H9 (cell line): ENCODE measurements at regions not wholly inside any gene's neighbourhood (a gene's known extent, or its start where the extent isn't known, plus 50 kb on each side); places are given as distances from the start of the nearest gene placed in this dataset.

ENCODE experiments used
- DNase-seq: peaks from one replicate; pipeline ENCODE4 v3.0.0-alpha.2; 2017
- H2AFZ ChIP-seq: one replicate; pipeline ENCODE4 v1.6.1; 2013; ENCODE audit warnings: mild to moderate bottlenecking, low read length, control low read depth, moderate library complexity
- H2AK5ac ChIP-seq: 2 replicates; pipeline ENCODE4 v1.6.1; 2013; ENCODE audit warnings: low read length, control low read depth, mixed read lengths; ENCODE audit not compliant: insufficient read length
- H2BK120ac ChIP-seq: one replicate; pipeline ENCODE4 v1.6.1; 2013; ENCODE audit warnings: low read depth, mild to moderate bottlenecking, low read length, control low read depth, inconsistent platforms; ENCODE audit not compliant: poor library complexity, severe bottlenecking
- H2BK12ac ChIP-seq: 2 replicates; pipeline ENCODE4 v1.6.1; 2013; ENCODE audit warnings: low read length, control low read depth, mixed read lengths, low read depth; ENCODE audit not compliant: insufficient read length
- H2BK15ac ChIP-seq: 2 replicates; pipeline ENCODE4 v1.6.1; 2013; ENCODE audit warnings: low read depth, low read length, control low read depth
- H2BK20ac ChIP-seq: one replicate; pipeline ENCODE4 v1.6.1; 2013; ENCODE audit warnings: low read depth, mild to moderate bottlenecking, low read length, control low read depth, inconsistent platforms; ENCODE audit not compliant: poor library complexity, severe bottlenecking
- H2BK5ac ChIP-seq: 2 replicates; pipeline ENCODE4 v1.6.1; 2013; ENCODE audit warnings: low read length, control low read depth, mixed read lengths; ENCODE audit not compliant: insufficient read length
- H3K14ac ChIP-seq: 2 replicates; pipeline ENCODE4 v1.6.1; 2013; ENCODE audit warnings: low read length, control low read depth; ENCODE audit not compliant: insufficient read depth
- H3K18ac ChIP-seq: 2 replicates; pipeline ENCODE4 v1.6.1; 2013; ENCODE audit warnings: low read depth, mild to moderate bottlenecking, mixed read lengths, low read length, control low read depth; ENCODE audit not compliant: insufficient read length
- H3K23ac ChIP-seq: 2 replicates; pipeline ENCODE4 v1.6.1; 2013; ENCODE audit warnings: low read length, control low read depth, mixed read lengths, low read depth; ENCODE audit not compliant: insufficient read length
- H3K23me2 ChIP-seq: 2 replicates; pipeline ENCODE4 v1.6.1; 2013; ENCODE audit warnings: low read depth, mild to moderate bottlenecking, mixed read lengths, low read length, control low read depth; ENCODE audit not compliant: insufficient read length, poor library complexity, severe bottlenecking
- H3K27ac ChIP-seq: 2 replicates; pipeline ENCODE4 v1.5.1; 2013; ENCODE audit warnings: low read length, control low read depth, mixed read lengths, low read depth; ENCODE audit not compliant: insufficient read length
- H3K27me3 ChIP-seq: 2 replicates; pipeline ENCODE4 v1.6.1; 2013; ENCODE audit warnings: low read length, control low read depth, inconsistent platforms; ENCODE audit not compliant: insufficient read depth
- H3K4ac ChIP-seq: 2 replicates; pipeline ENCODE4 v1.6.1; 2013; ENCODE audit warnings: low read depth, mild to moderate bottlenecking, control low read depth, inconsistent platforms, low read length, moderate library complexity
- H3K4me1 ChIP-seq: 2 replicates; pipeline ENCODE4 v1.6.1; 2013; ENCODE audit warnings: low read length, control low read depth, inconsistent platforms; ENCODE audit not compliant: insufficient read depth
- H3K4me2 ChIP-seq: 2 replicates; pipeline ENCODE4 v1.6.1; 2013; ENCODE audit warnings: low read length, control low read depth, mixed read lengths; ENCODE audit not compliant: insufficient read length, insufficient read depth
- H3K56ac ChIP-seq: 2 replicates; pipeline ENCODE4 v1.6.1; 2013; ENCODE audit warnings: low read depth, mild to moderate bottlenecking, mixed read lengths, low read length, control low read depth; ENCODE audit not compliant: insufficient read length
- H3K79me1 ChIP-seq: 2 replicates; pipeline ENCODE4 v1.6.1; 2013; ENCODE audit warnings: low read depth, mild to moderate bottlenecking, moderate library complexity, low read length, control low read depth, inconsistent platforms; ENCODE audit not compliant: insufficient read depth, poor library complexity, severe bottlenecking
- H3K79me2 ChIP-seq: 2 replicates; pipeline ENCODE4 v1.6.1; 2013; ENCODE audit warnings: low read length, control low read depth, inconsistent platforms; ENCODE audit not compliant: insufficient read depth
- H3K9ac ChIP-seq: 2 replicates; pipeline ENCODE4 v1.6.1; 2013; ENCODE audit warnings: low read length, control low read depth, mixed read lengths; ENCODE audit not compliant: insufficient read length; ENCODE audit errors: extremely low read depth
- H3K9me3 ChIP-seq: one replicate; pipeline ENCODE4 v1.6.1; 2013; ENCODE audit warnings: low read depth, low read length, inconsistent platforms; ENCODE audit not compliant: control insufficient read depth
- H3T11ph ChIP-seq: one replicate; pipeline ENCODE4 v1.6.1; 2013; ENCODE audit warnings: mild to moderate bottlenecking, low read length, control low read depth, inconsistent platforms
- H4K20me1 ChIP-seq: one replicate; pipeline ENCODE4 v1.6.1; 2013; ENCODE audit not compliant: control insufficient read depth, insufficient read length, insufficient read depth
- H4K5ac ChIP-seq: 2 replicates; pipeline ENCODE4 v1.6.1; 2013; ENCODE audit warnings: low read depth, mild to moderate bottlenecking, mixed read lengths, low read length, control low read depth; ENCODE audit not compliant: insufficient read length
- H4K8ac ChIP-seq: replicated peaks from 2 replicates; pipeline ENCODE4 v1.6.1; 2013; ENCODE audit warnings: low read length, control low read depth, mixed read lengths, low read depth; ENCODE audit not compliant: insufficient read length
- H4K91ac ChIP-seq: 2 replicates; pipeline ENCODE4 v1.6.1; 2013; ENCODE audit warnings: low read depth, mild to moderate bottlenecking, moderate library complexity, mixed read lengths, low read length, control low read depth; ENCODE audit not compliant: insufficient read length
- H3K27ac Mint-ChIP-seq, 3 experiments: 2 replicates in 2 of 3; 3 replicates in 1 of 3; pipeline ENCODE4 v1.8.0; 2020 to 2021; ENCODE audit warnings: mixed read lengths in 3 of 3, mild to moderate bottlenecking in 1 of 3, moderate library complexity in 1 of 3
- H3K27me3 Mint-ChIP-seq: 2 replicates; pipeline ENCODE4 v1.8.0; 2021; ENCODE audit warnings: low read depth, mild to moderate bottlenecking, moderate library complexity, mixed read lengths
- H3K36me3 Mint-ChIP-seq, 3 experiments: 2 replicates in 2 of 3; 3 replicates in 1 of 3; pipeline ENCODE4 v1.8.0; 2020 to 2021; ENCODE audit warnings: low read depth in 3 of 3, mixed read lengths in 3 of 3; ENCODE audit not compliant: insufficient read depth in 1 of 3
- H3K4me1 Mint-ChIP-seq, 2 experiments: 2 replicates each; pipeline ENCODE4 v1.8.0; 2020; ENCODE audit warnings: mixed read lengths in 2 of 2
- H3K4me3 Mint-ChIP-seq, 2 experiments: 2 replicates in 1 of 2; 3 replicates in 1 of 2; pipeline ENCODE4 v1.8.0; 2020 to 2021; ENCODE audit warnings: mild to moderate bottlenecking in 2 of 2, mixed read lengths in 2 of 2, moderate library complexity in 1 of 2
- H3K9me3 Mint-ChIP-seq, 2 experiments: 2 replicates in 1 of 2; 3 replicates in 1 of 2; pipeline ENCODE4 v1.8.0; 2020; ENCODE audit warnings: mild to moderate bottlenecking in 2 of 2, mixed read lengths in 2 of 2, moderate library complexity in 1 of 2
- WGBS: extraction: QIAGEN DNeasy Blood & Tissue Kit; methylation state at CpG from one replicate; pipeline ENCODE4 v1.1.7; 2013; ENCODE audit warnings: missing lambda C conversion rate, low lambda C conversion rate, mixed read lengths; ENCODE audit not compliant: insufficient read length; ENCODE audit errors: extremely low coverage; 5-methylcytosine and 5-hydroxymethylcytosine counted together
- TF ChIP-seq, protein P1 (sequence below): fragments of 200-600 bp; sonication (generic); conservative IDR thresholded peaks from 3 replicates; pipeline ENCODE4 v1.8.0; 2021; ENCODE audit warnings: antibody characterized with exemption, mild to moderate bottlenecking

- H2AFZ ChIP-seq, result no peak overlapping the region
- no peak overlapping the region for H3K23ac ChIP-seq
- H2AK5ac ChIP-seq, result no peak overlapping the region
- Mint-ChIP-seq H3K27me3 (no peaks in the 10 kb centered on the region), H3K36me3 (no peaks in the 10 kb centered on the region; a peak in 1 of 7 replicates), H3K27ac (no peak overlapping the region), H3K9me3 (peaks cover 4 to 18% of the 10 kb centered on the region in 2 experiments; a peak in 4 of 5 replicates), H3K4me1 (no peaks in the 10 kb centered on the region), H3K4me3 (no peak overlapping the region)
- no peaks in the 10 kb centered on the region for H3K79me2 ChIP-seq
- no peak overlapping the region for H3K4ac ChIP-seq
- H2BK12ac ChIP-seq, result no peak overlapping the region
- H3K4me2 ChIP-seq, result no peak overlapping the region
- H3K9me3 ChIP-seq, result no peaks in the 10 kb centered on the region
- no peak overlapping the region for H3K18ac ChIP-seq
- no peak overlapping the region for H2BK5ac ChIP-seq
- no peak overlapping the region for H3K27ac ChIP-seq
- no peak for DNase-seq
- H2BK15ac ChIP-seq, result no peak overlapping the region
- WGBS, result no CpG with 5 or more reads among the region's 1 CpG
- TF ChIP-seq, protein P1, sequence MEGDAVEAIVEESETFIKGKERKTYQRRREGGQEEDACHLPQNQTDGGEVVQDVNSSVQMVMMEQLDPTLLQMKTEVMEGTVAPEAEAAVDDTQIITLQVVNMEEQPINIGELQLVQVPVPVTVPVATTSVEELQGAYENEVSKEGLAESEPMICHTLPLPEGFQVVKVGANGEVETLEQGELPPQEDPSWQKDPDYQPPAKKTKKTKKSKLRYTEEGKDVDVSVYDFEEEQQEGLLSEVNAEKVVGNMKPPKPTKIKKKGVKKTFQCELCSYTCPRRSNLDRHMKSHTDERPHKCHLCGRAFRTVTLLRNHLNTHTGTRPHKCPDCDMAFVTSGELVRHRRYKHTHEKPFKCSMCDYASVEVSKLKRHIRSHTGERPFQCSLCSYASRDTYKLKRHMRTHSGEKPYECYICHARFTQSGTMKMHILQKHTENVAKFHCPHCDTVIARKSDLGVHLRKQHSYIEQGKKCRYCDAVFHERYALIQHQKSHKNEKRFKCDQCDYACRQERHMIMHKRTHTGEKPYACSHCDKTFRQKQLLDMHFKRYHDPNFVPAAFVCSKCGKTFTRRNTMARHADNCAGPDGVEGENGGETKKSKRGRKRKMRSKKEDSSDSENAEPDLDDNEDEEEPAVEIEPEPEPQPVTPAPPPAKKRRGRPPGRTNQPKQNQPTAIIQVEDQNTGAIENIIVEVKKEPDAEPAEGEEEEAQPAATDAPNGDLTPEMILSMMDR, result no peak
- H3K23me2 ChIP-seq, result no peaks in the 10 kb centered on the region
- no peaks in the 10 kb centered on the region for H3K27me3 ChIP-seq
- H4K20me1 ChIP-seq, result no peaks in the 10 kb centered on the region
- no peak overlapping the region for H3K9ac ChIP-seq
- no peaks in the 10 kb centered on the region for H3K79me1 ChIP-seq
- no peak overlapping the region for H3K56ac ChIP-seq
- H4K5ac ChIP-seq, result no peak overlapping the region
- H3K4me1 ChIP-seq, result no peaks in the 10 kb centered on the region
- no peak overlapping the region for H2BK20ac ChIP-seq
- H4K8ac ChIP-seq, result no peak overlapping the region
- no peak overlapping the region for H4K91ac ChIP-seq
- no peak overlapping the region for H3T11ph ChIP-seq
- no peak overlapping the region for H2BK120ac ChIP-seq
- H3K14ac ChIP-seq, result no peak overlapping the region
Observed at GRCh38 chr4:122034619-122035018, 82.8 kb upstream of the TRPC3 start.
